SK-N-SH (cell line): ENCODE measurements at regions not wholly inside any gene's neighbourhood (a gene's known extent, or its start where the extent isn't known, plus 50 kb on each side); places are given as distances from the start of the nearest gene placed in this dataset.

Source experiments
- ELF1 ChIP-seq: IDR thresholded peaks from 2 replicates; pipeline ENCODE4 v1.4.0; 2012
- FOSL2 ChIP-seq: IDR thresholded peaks from 2 replicates; pipeline ENCODE4 v1.4.0; 2012; ENCODE audit warnings: low read depth, mild to moderate bottlenecking, moderate library complexity, borderline replicate concordance
- GABPA ChIP-seq: IDR thresholded peaks from 2 replicates; pipeline ENCODE4 v1.4.0; 2012; ENCODE audit warnings: low read depth, mild to moderate bottlenecking
- MAX ChIP-seq: IDR thresholded peaks from 2 replicates; pipeline ENCODE4 v1.4.0; 2012; ENCODE audit warnings: low read depth
- POLR2AphosphoS5 ChIP-seq: IDR thresholded peaks from 2 replicates; pipeline ENCODE4 v1.6.1; 2012; ENCODE audit warnings: low read depth, low read length
- SIN3A ChIP-seq: IDR thresholded peaks from 2 replicates; pipeline ENCODE4 v1.6.1; 2012; ENCODE audit warnings: low read depth, mild to moderate bottlenecking, low read length, moderate library complexity, borderline replicate concordance
- SMC3 ChIP-seq: IDR thresholded peaks from 2 replicates; pipeline ENCODE4 v1.6.1; 2012; ENCODE audit warnings: low read depth, low read length, improper control_type of control experiment
- ZBTB33 ChIP-seq: IDR thresholded peaks from 2 replicates; pipeline ENCODE4 v1.4.0; 2012; ENCODE audit warnings: low read depth, borderline replicate concordance
- TF ChIP-seq, protein P1 (sequence below): fragments of 200-600 bp; sonication (generic); IDR thresholded peaks from 2 replicates; pipeline ENCODE4 v1.6.1; 2017; ENCODE audit warnings: antibody characterized with exemption, mild to moderate bottlenecking, moderate library complexity

- TF ChIP-seq, protein P1, sequence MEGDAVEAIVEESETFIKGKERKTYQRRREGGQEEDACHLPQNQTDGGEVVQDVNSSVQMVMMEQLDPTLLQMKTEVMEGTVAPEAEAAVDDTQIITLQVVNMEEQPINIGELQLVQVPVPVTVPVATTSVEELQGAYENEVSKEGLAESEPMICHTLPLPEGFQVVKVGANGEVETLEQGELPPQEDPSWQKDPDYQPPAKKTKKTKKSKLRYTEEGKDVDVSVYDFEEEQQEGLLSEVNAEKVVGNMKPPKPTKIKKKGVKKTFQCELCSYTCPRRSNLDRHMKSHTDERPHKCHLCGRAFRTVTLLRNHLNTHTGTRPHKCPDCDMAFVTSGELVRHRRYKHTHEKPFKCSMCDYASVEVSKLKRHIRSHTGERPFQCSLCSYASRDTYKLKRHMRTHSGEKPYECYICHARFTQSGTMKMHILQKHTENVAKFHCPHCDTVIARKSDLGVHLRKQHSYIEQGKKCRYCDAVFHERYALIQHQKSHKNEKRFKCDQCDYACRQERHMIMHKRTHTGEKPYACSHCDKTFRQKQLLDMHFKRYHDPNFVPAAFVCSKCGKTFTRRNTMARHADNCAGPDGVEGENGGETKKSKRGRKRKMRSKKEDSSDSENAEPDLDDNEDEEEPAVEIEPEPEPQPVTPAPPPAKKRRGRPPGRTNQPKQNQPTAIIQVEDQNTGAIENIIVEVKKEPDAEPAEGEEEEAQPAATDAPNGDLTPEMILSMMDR: no peak
- TF ChIP-seq POLR2AphosphoS5 (no peak), GABPA (no peak), ZBTB33 (no peak), ELF1 (no peak), MAX (no peak), SIN3A (no peak), SMC3 (no peak), FOSL2 (no peak)
Observed at GRCh38 chr5:158270996-158271554, 412.1 kb upstream of the CLINT1 start.
